Colon (tissue), 2 donors: ENCODE measurements at regions not wholly inside any gene's neighbourhood (a gene's known extent, or its start where the extent isn't known, plus 50 kb on each side); places are given as distances from the start of the nearest gene placed in this dataset.

Experiments used
- FAIRE-seq: peaks from 2 replicates; lab custom pipeline; 2012; peaks lifted over from hg19 to GRCh38; lab: Jason Lieb, UNC
- donor health status: control.
- donor health status: control.

- no peak for FAIRE-seq
Measured at GRCh38 chr6:24043848-24044247, 82.2 kb upstream of the NRSN1 start.

GRCh38 chr6:24051942-24052589 lies 73.9 kb upstream of the NRSN1 start:
- no peak for FAIRE-seq

- no peak for FAIRE-seq
Measured at GRCh38 chr6:24052590-24052961, 73.4 kb upstream of the NRSN1 start.

- no peak for FAIRE-seq
Measured at GRCh38 chr6:24053057-24053456, 73.0 kb upstream of the NRSN1 start.

GRCh38 chr6:24054388-24054787 lies 71.6 kb upstream of the NRSN1 start:
- no peak for FAIRE-seq

- FAIRE-seq: no peak
Measured at GRCh38 chr6:24056567-24056966, 69.4 kb upstream of the NRSN1 start.

GRCh38 chr6:24057030-24057429 lies 69.0 kb upstream of the NRSN1 start:
- no peak for FAIRE-seq

- no peak for FAIRE-seq
Measured at GRCh38 chr6:24060982-24061754, 64.8 kb upstream of the NRSN1 start.

GRCh38 chr6:24064106-24064505 lies 61.9 kb upstream of the NRSN1 start:
- no peak for FAIRE-seq

- no peak for FAIRE-seq
Measured at GRCh38 chr6:24064832-24065231, 61.2 kb upstream of the NRSN1 start.

- FAIRE-seq: no peak
Measured at GRCh38 chr6:24069526-24069925, 56.5 kb upstream of the NRSN1 start.

GRCh38 chr6:24072038-24072746 lies 53.8 kb upstream of the NRSN1 start:
- no peak for FAIRE-seq

- no peak for FAIRE-seq
Measured at GRCh38 chr6:24076011-24076410, 50.0 kb upstream of the NRSN1 start.
